GM12878 (cell line): ENCODE measurements at regions not wholly inside any gene's neighbourhood (a gene's known extent, or its start where the extent isn't known, plus 50 kb on each side); places are given as distances from the start of the nearest gene placed in this dataset.

ENCODE experiments used
- ATAC-seq: fragments of 200-7000 bp; cut with Tn5 transposase; 3 replicates; pipeline ENCODE4 v1.9.1; 2020; ENCODE audit warnings: mild to moderate bottlenecking, moderate library complexity
- BruUV-seq: library from RNA; stranded (reverse); fragments of 400-500 nt; replicated peaks from 2 replicates; lab custom pipeline; 2021; lab: Mats Ljungman, UMichigan
- CTCF ChIA-PET: fragments of 300-600 bp; sonication (Branson Sonifier 250); formaldehyde crosslinking; extraction: SDS; loops from one replicate; lab custom pipeline; 2021; ENCODE audit warnings: inconsistent platforms; lab: Yijun Ruan, JAX
- POLR2A ChIA-PET: fragments of 350-600 bp; formaldehyde crosslinking; extraction: SDS; loops from one replicate; lab custom pipeline; 2021; ENCODE audit warnings: inconsistent platforms; lab: Charles Lee
- RAD21 ChIA-PET: fragments of 300-600 bp; sonication (Branson Sonifier 250); formaldehyde crosslinking; loops from one replicate; lab custom pipeline; 2023; ENCODE audit warnings: antibody characterized with exemption; ENCODE audit not compliant: unreplicated experiment; lab: Charles Lee
- SMC1A ChIA-PET: fragments of 300-600 bp; sonication (Branson Sonifier 250); formaldehyde crosslinking; loops from one replicate; lab custom pipeline; 2023; ENCODE audit not compliant: unreplicated experiment, uncharacterized antibody; lab: Charles Lee
- DNase-seq: peaks from one replicate; pipeline ENCODE4 v3.0.0-alpha.2; 2011; ENCODE audit warnings: low read depth, low spot score
- FAIRE-seq: peaks from 3 replicates; lab custom pipeline; 2011; peaks lifted over from hg19 to GRCh38; lab: Jason Lieb, UNC
- H2AFZ ChIP-seq: 2 replicates; pipeline ENCODE4 v1.6.0; 2011; ENCODE audit warnings: low read depth, low read length, control low read depth; ENCODE audit not compliant: control insufficient read depth
- H3K27ac ChIP-seq: 2 replicates; pipeline ENCODE4 v1.5.1; 2011; ENCODE audit warnings: control low read depth; ENCODE audit not compliant: control insufficient read depth, insufficient read depth
- H3K27me3 ChIP-seq, 2 experiments: replicated peaks in 1 of 2; 2 replicates each; pipeline versions ENCODE4 v1.6.0 to v1.6.1; 2011; ENCODE audit warnings: low read length in 1 of 2; ENCODE audit not compliant: control insufficient read depth in 2 of 2, insufficient read depth in 2 of 2
- H3K36me3 ChIP-seq, 2 experiments: 2 replicates each; pipeline ENCODE4 v1.5.1; 2011; ENCODE audit warnings: low read length in 1 of 2; ENCODE audit not compliant: control insufficient read depth in 2 of 2, insufficient read depth in 2 of 2
- H3K4me1 ChIP-seq: 2 replicates; pipeline ENCODE4 v1.6.1; 2011; ENCODE audit warnings: mild to moderate bottlenecking, low read length, moderate library complexity, mixed read lengths; ENCODE audit not compliant: control insufficient read depth, insufficient read depth
- H3K4me2 ChIP-seq: 2 replicates; pipeline ENCODE4 v1.6.0; 2011; ENCODE audit warnings: control low read depth; ENCODE audit not compliant: control insufficient read depth, insufficient read depth
- H3K4me3 ChIP-seq: fragments of 200-600 bp; sonication (generic); 2 replicates; pipeline ENCODE4 v1.5.1; 2016
- H3K79me2 ChIP-seq: 2 replicates; pipeline ENCODE4 v1.6.0; 2011; ENCODE audit warnings: low read length; ENCODE audit not compliant: control insufficient read depth, insufficient read depth
- H3K9ac ChIP-seq: 2 replicates; pipeline ENCODE4 v1.8.0; 2011; ENCODE audit warnings: low read length, control low read depth, mixed read lengths; ENCODE audit not compliant: control insufficient read depth, insufficient read depth
- H3K9me3 ChIP-seq: replicated peaks from 3 replicates; pipeline ENCODE4 v1.5.1; 2011; ENCODE audit warnings: mild to moderate bottlenecking, low read length; ENCODE audit not compliant: control insufficient read depth, insufficient read depth
- H4K20me1 ChIP-seq: 2 replicates; pipeline ENCODE4 v1.6.0; 2011; ENCODE audit not compliant: control insufficient read depth, insufficient read depth
- ATF2 ChIP-seq: IDR thresholded peaks from 2 replicates; pipeline ENCODE4 v1.6.1; 2012; ENCODE audit warnings: low read length, inconsistent platforms
- NBN ChIP-seq: fragments of 450-650 bp; IDR thresholded peaks from 2 replicates; pipeline ENCODE4 v1.6.1; 2016
- POLR2A ChIP-seq: IDR thresholded peaks from 2 replicates; pipeline ENCODE4 v1.6.1; 2011; ENCODE audit warnings: low read depth, mild to moderate bottlenecking, low read length
- SUPT20H ChIP-seq: IDR thresholded peaks from 2 replicates; pipeline ENCODE4 v1.6.1; 2011; ENCODE audit warnings: low read depth, mild to moderate bottlenecking, low read length, moderate library complexity, borderline replicate concordance; ENCODE audit not compliant: control insufficient read depth
- TARDBP ChIP-seq: IDR thresholded peaks from 2 replicates; pipeline ENCODE4 v1.6.1; 2016; ENCODE audit warnings: borderline replicate concordance
- ZBTB33 ChIP-seq: fragments of 450-650 bp; IDR thresholded peaks from 2 replicates; pipeline ENCODE4 v1.6.1; 2017; ENCODE audit warnings: mild to moderate bottlenecking
- WGBS: methylation state at CpG from one replicate; pipeline ENCODE4 v1.1.6; 2016; ENCODE audit warnings: low lambda C conversion rate; ENCODE audit not compliant: insufficient replicate concordance, insufficient coverage; ENCODE audit errors: missing lambda C conversion rate; 5-methylcytosine and 5-hydroxymethylcytosine counted together
- in situ Hi-C: fragments of 300-500 bp; cut with MboI; formaldehyde crosslinking; loops from 9 replicates; pipeline ENCODE4 v1.14.3; 2018; ENCODE audit warnings: mixed read lengths
- intact Hi-C: fragments of 100-400 bp; cut with micrococcal nuclease; formaldehyde crosslinking; loops from one replicate; pipeline ENCODE4 v1.14.2; 2022; ENCODE audit not compliant: unreplicated experiment
- TF ChIP-seq, protein P1 (sequence below): fragments of 450-650 bp; IDR thresholded peaks from 2 replicates; pipeline ENCODE4 v1.6.1; 2014; ENCODE audit warnings: mild to moderate bottlenecking
- TF ChIP-seq, protein P2 (sequence below): fragments of 450-650 bp; formaldehyde crosslinking; IDR thresholded peaks from 2 replicates; pipeline ENCODE4 v1.4.0; 2020; ENCODE audit warnings: mild to moderate bottlenecking, moderate library complexity
- TF ChIP-seq, protein P3 (sequence below): IDR thresholded peaks from 2 replicates; pipeline ENCODE4 v1.6.1; 2011; ENCODE audit warnings: borderline replicate concordance, low read depth, mild to moderate bottlenecking, moderate library complexity, low read length; ENCODE audit not compliant: insufficient read depth, poor library complexity, severe bottlenecking

DNA sequence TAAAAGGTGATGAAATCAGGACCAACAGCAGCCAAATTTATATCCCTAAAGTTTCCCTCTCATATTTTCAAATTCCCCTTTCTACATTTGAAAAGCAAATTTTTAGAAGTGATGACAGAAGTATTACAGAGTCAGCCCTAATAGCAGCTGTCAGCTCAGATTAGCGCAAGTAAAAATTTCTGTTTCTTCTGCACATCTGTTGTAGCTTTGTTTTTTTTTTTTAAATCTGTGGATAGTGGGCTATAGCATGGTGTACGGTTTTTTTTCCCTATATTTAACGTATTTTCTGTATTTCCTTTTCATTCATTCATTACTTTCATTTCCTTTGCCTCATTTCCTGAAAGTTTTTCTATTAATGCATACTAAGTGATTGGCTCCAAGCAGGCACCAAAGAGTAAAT is 99.1 kb downstream of the MACIR start:
- intact Hi-C loops (no loop called here), in situ Hi-C loops (no loop called here)
- Histone ChIP-seq H3K27me3 (no peaks in the 10 kb centered on the region), H3K9me3 (no peaks in the 10 kb centered on the region), H3K4me2 (no peak overlapping the region), H3K9ac (no peak overlapping the region), H3K36me3 (no peaks in the 10 kb centered on the region), H3K27ac (no peak overlapping the region), H3K4me1 (peaks cover 11% of the 10 kb centered on the region; the same call in 1 of the 2 replicates), H4K20me1 (no peaks in the 10 kb centered on the region), H2AFZ (no peak overlapping the region), H3K79me2 (no peaks in the 10 kb centered on the region), H3K4me3 (no peak overlapping the region)
- ChIA-PET SMC1A (interaction anchor here (1.2 to 1.6 kb wide), 2 partner anchors 13 to 84 kb away, joined by 3 to 10 read pairs; no protein-coding TSS in a partner anchor), RAD21 (interaction anchor here (1.1 kb wide), 1 partner anchor 88 kb away, joined by 4 read pairs; no protein-coding TSS in a partner anchor), CTCF (no interaction called here), POLR2A (no interaction called here)
- TF ChIP-seq ATF2 (no peak), TARDBP (no peak), POLR2A (no peak), SUPT20H (no peak), ZBTB33 (no peak), NBN (no peak)
- TF ChIP-seq, protein P1, sequence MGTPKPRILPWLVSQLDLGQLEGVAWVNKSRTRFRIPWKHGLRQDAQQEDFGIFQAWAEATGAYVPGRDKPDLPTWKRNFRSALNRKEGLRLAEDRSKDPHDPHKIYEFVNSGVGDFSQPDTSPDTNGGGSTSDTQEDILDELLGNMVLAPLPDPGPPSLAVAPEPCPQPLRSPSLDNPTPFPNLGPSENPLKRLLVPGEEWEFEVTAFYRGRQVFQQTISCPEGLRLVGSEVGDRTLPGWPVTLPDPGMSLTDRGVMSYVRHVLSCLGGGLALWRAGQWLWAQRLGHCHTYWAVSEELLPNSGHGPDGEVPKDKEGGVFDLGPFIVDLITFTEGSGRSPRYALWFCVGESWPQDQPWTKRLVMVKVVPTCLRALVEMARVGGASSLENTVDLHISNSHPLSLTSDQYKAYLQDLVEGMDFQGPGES = no peak
- TF ChIP-seq, protein P2, sequence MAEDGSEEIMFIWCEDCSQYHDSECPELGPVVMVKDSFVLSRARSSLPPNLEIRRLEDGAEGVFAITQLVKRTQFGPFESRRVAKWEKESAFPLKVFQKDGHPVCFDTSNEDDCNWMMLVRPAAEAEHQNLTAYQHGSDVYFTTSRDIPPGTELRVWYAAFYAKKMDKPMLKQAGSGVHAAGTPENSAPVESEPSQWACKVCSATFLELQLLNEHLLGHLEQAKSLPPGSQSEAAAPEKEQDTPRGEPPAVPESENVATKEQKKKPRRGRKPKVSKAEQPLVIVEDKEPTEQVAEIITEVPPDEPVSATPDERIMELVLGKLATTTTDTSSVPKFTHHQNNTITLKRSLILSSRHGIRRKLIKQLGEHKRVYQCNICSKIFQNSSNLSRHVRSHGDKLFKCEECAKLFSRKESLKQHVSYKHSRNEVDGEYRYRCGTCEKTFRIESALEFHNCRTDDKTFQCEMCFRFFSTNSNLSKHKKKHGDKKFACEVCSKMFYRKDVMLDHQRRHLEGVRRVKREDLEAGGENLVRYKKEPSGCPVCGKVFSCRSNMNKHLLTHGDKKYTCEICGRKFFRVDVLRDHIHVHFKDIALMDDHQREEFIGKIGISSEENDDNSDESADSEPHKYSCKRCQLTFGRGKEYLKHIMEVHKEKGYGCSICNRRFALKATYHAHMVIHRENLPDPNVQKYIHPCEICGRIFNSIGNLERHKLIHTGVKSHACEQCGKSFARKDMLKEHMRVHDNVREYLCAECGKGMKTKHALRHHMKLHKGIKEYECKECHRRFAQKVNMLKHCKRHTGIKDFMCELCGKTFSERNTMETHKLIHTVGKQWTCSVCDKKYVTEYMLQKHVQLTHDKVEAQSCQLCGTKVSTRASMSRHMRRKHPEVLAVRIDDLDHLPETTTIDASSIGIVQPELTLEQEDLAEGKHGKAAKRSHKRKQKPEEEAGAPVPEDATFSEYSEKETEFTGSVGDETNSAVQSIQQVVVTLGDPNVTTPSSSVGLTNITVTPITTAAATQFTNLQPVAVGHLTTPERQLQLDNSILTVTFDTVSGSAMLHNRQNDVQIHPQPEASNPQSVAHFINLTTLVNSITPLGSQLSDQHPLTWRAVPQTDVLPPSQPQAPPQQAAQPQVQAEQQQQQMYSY = no peak
- TF ChIP-seq, protein P3, sequence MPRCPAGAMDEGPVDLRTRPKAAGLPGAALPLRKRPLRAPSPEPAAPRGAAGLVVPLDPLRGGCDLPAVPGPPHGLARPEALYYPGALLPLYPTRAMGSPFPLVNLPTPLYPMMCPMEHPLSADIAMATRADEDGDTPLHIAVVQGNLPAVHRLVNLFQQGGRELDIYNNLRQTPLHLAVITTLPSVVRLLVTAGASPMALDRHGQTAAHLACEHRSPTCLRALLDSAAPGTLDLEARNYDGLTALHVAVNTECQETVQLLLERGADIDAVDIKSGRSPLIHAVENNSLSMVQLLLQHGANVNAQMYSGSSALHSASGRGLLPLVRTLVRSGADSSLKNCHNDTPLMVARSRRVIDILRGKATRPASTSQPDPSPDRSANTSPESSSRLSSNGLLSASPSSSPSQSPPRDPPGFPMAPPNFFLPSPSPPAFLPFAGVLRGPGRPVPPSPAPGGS = no peak
- DNase-seq (no peak), ATAC-seq (no peak), FAIRE-seq (no peak)
- no TSS peak for BruUV-seq
- 54% methylated on average over 3 of the region's 3 CpGs for WGBS
